ENCODE measurements at regions not wholly inside any gene's neighbourhood (a gene's known extent, or its start where the extent isn't known, plus 50 kb on each side); places are given as distances from the start of the nearest gene placed in this dataset.

GRCh38 chr4:187109636-187110035 lies 386.0 kb upstream of the FAT1 start (continued):
- TF ChIP-seq PRDM4 (CRISPR knock-in tag; IDR thresholded peaks at IDR 0.05; ENCODE audit: borderline replicate concordance), result no peak

GRCh38 chr4:187118166-187118565 lies 394.5 kb upstream of the FAT1 start:
- WGBS (ENCODE audit: low lambda C conversion rate), result 2% methylated on average over 4 of the region's 4 CpGs
- no peak overlapping the region for H3K4me2 ChIP-seq (ENCODE audit: low read depth, low read length)
- H3K4me1 ChIP-seq (ENCODE audit: insufficient read depth, low read length), result no peaks in the 10 kb centered on the region
- H3K27ac ChIP-seq (ENCODE audit: extremely low read length, insufficient read depth, low read length), result no peak overlapping the region
- no peak for DNase-seq (ENCODE audit: low spot score)
- ChIA-PET POLR2A (no interaction called here), CTCF (ENCODE audit: low intra/inter-chr PET ratio, low total read pairs) (no interaction called here)
- no peak overlapping the region for H2AFZ ChIP-seq (ENCODE audit: low read length)
- no TSS peak for BruUV-seq (replicated peaks)
- no peak overlapping the region for H3K9ac ChIP-seq (ENCODE audit: insufficient read depth, low read depth, low read length)
- H4K20me1 ChIP-seq (ENCODE audit: insufficient read depth, low read length), result no peaks in the 10 kb centered on the region
- intact Hi-C loops (cut with micrococcal nuclease; ENCODE audit: unreplicated experiment) (no loop called here), in situ Hi-C loops (cut with HindIII; ENCODE audit: extremely low pct_ligation_motif_present, low pct_unique_long_range_greater_than_20kb) (no loop called here)
- H3K79me2 ChIP-seq (ENCODE audit: insufficient read depth, low read length), result no peaks in the 10 kb centered on the region
- FAIRE-seq, result no peak
- H3K4me3 ChIP-seq (replicated peaks in 1 of 3; ENCODE audit: insufficient read depth in 1 of 3, low read depth in 2 of 3, low read length in 3 of 3), result no peak overlapping the region
- ATAC-seq, result no peak
- H3K27me3 ChIP-seq (ENCODE audit: control insufficient read depth in 1 of 2, insufficient read depth in 2 of 2, low read length in 2 of 2), result no peaks in the 10 kb centered on the region; a peak in 1 of 5 replicates
- H3K9me3 ChIP-seq (ENCODE audit: low read length), result no peaks in the 10 kb centered on the region
- TF ChIP-seq ZMYM4 (CRISPR knock-in tag; IDR thresholded peaks at IDR 0.05) (no peak), MAF1 (CRISPR knock-in tag; IDR thresholded peaks at IDR 0.05; ENCODE audit: borderline replicate concordance) (no peak), LCORL (IDR thresholded peaks at IDR 0.05) (peak; percentile 73), LCORL (CRISPR knock-in tag; IDR thresholded peaks at IDR 0.05) (no peak)
- H3K36me3 ChIP-seq (replicated peaks in 1 of 2; ENCODE audit: control insufficient read depth in 1 of 2, insufficient read depth in 2 of 2, low read length in 2 of 2), result no peaks in the 10 kb centered on the region

DNA sequence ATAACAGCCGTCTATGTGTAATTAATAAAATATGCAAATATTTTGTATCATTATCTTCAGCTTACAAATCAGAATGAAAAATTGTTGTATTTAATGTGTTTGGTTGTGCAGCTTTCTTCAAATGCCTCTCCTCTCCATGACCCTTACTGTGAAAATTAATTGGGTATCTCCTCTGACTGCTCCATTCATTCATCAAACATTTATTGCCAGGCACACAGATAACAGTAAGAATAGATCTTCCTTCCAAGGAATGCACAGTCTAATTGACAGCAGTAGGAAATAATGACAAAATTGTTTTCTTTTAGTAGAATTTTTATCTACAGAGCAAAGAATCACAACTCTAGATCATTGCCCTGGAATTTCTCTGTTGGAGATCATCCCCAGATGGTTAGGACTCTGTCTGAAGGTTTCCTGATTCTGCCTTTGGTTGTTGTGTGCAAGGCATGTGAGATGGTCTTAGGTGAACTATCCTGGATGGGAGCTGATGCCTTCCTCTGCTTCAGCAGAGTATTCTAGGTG lies 395.0 kb upstream of the FAT1 start:
- no peak for ATAC-seq

More for the DNA sequence above, 395.0 kb upstream of the FAT1 start:
- no peaks in the 10 kb centered on the region; a peak in 2 of 5 replicates for H3K27me3 ChIP-seq (ENCODE audit: control insufficient read depth in 1 of 2, insufficient read depth in 2 of 2, low read length in 2 of 2)
- no peak for FAIRE-seq
- no peaks in the 10 kb centered on the region for H3K79me2 ChIP-seq (ENCODE audit: insufficient read depth, low read length)
- H3K9ac ChIP-seq (ENCODE audit: insufficient read depth, low read depth, low read length), result no peak overlapping the region
- no peak overlapping the region for H3K4me3 ChIP-seq (replicated peaks in 1 of 3; ENCODE audit: insufficient read depth in 1 of 3, low read depth in 2 of 3, low read length in 3 of 3)
- BruUV-seq (replicated peaks), result no TSS peak
- no peaks in the 10 kb centered on the region for H3K9me3 ChIP-seq (ENCODE audit: low read length)
- intact Hi-C loops (cut with micrococcal nuclease; ENCODE audit: unreplicated experiment) (no loop called here), in situ Hi-C loops (cut with HindIII; ENCODE audit: extremely low pct_ligation_motif_present, low pct_unique_long_range_greater_than_20kb) (no loop called here)
- no peaks in the 10 kb centered on the region for H4K20me1 ChIP-seq (ENCODE audit: insufficient read depth, low read length)
- TF ChIP-seq ATF7-NPFF (CRISPR knock-in tag; IDR thresholded peaks at IDR 0.05; ENCODE audit: low read depth) (no peak), ZNF256 (CRISPR knock-in tag; conservative IDR thresholded peaks at IDR 0.05) (no peak), SKIL (CRISPR knock-in tag; IDR thresholded peaks at IDR 0.05; ENCODE audit: borderline replicate concordance) (no peak), KMT2B (CRISPR knock-in tag; IDR thresholded peaks at IDR 0.05) (no peak), ZNF570 (CRISPR knock-in tag; IDR thresholded peaks at IDR 0.05; ENCODE audit: borderline replicate concordance) (no peak)
- H3K27ac ChIP-seq (ENCODE audit: extremely low read length, insufficient read depth, low read length), result no peak overlapping the region
- H3K4me2 ChIP-seq (ENCODE audit: low read depth, low read length), result no peak overlapping the region
- DNase-seq (ENCODE audit: low spot score), result no peak
- 48% methylated on average over 1 of the region's 1 CpG for WGBS (ENCODE audit: low lambda C conversion rate)
- ChIA-PET CTCF (ENCODE audit: low intra/inter-chr PET ratio, low total read pairs) (no interaction called here), POLR2A (no interaction called here)
- no peak overlapping the region for H2AFZ ChIP-seq (ENCODE audit: low read length)
- no peaks in the 10 kb centered on the region for H3K36me3 ChIP-seq (replicated peaks in 1 of 2; ENCODE audit: control insufficient read depth in 1 of 2, insufficient read depth in 2 of 2, low read length in 2 of 2)
- H3K4me1 ChIP-seq (ENCODE audit: insufficient read depth, low read length), result no peaks in the 10 kb centered on the region
